ENCODE measurements at regions not wholly inside any gene's neighbourhood (a gene's known extent, or its start where the extent isn't known, plus 50 kb on each side); places are given as distances from the start of the nearest gene placed in this dataset.

- no peak for DNase-seq
Measured at GRCh38 chr5:125150041-125150669, 403.7 kb upstream of the ZNF608 start.

GRCh38 chr5:125151150-125151900, 404.9 kb upstream of the ZNF608 start:
- DNase-seq = no peak

- no peak for DNase-seq
Measured at GRCh38 chr5:125152044-125152443, 405.6 kb upstream of the ZNF608 start.

- no peak for DNase-seq
Measured at GRCh38 chr5:125152461-125153189, 406.2 kb upstream of the ZNF608 start.

- DNase-seq = no peak
Measured at GRCh38 chr5:125153231-125153630, 406.8 kb upstream of the ZNF608 start.

- DNase-seq = no peak
Measured at GRCh38 chr5:125154301-125155110, 408.1 kb upstream of the ZNF608 start.

GRCh38 chr5:125160787-125161502, 414.5 kb upstream of the ZNF608 start:
- no peak for DNase-seq

- DNase-seq = no peak
Measured at GRCh38 chr5:125162714-125163113, 416.3 kb upstream of the ZNF608 start.

GRCh38 chr5:125169396-125169795, 423.0 kb upstream of the ZNF608 start:
- DNase-seq = no peak

- DNase-seq = no peak
Measured at GRCh38 chr5:125171641-125172040, 425.2 kb upstream of the ZNF608 start.

- no peak for DNase-seq
Measured at GRCh38 chr5:125175348-125176004, 429.0 kb upstream of the ZNF608 start.

GRCh38 chr5:125176005-125176390, 429.6 kb upstream of the ZNF608 start:
- no peak for DNase-seq

- DNase-seq = no peak
Measured at GRCh38 chr5:125177340-125177739, 430.9 kb upstream of the ZNF608 start.

- DNase-seq = no peak
Measured at GRCh38 chr5:125179612-125180011, 433.2 kb upstream of the ZNF608 start.

- no peak for DNase-seq
Measured at GRCh38 chr5:125180231-125180829, 433.9 kb upstream of the ZNF608 start.

- no peak for DNase-seq
Measured at GRCh38 chr5:125181159-125181558, 434.7 kb upstream of the ZNF608 start.

GRCh38 chr5:125181955-125182354, 435.5 kb upstream of the ZNF608 start:
- DNase-seq = no peak

GRCh38 chr5:125185740-125186139, 439.3 kb upstream of the ZNF608 start:
- DNase-seq = no peak

GRCh38 chr5:125186911-125187375, 440.5 kb upstream of the ZNF608 start:
- DNase-seq = no peak

- no peak for DNase-seq
Measured at GRCh38 chr5:125189531-125189941, 443.1 kb upstream of the ZNF608 start.

All from SIG-M5 (cell line).